Transverse colon (tissue), 4 donors: ENCODE measurements at regions not wholly inside any gene's neighbourhood (a gene's known extent, or its start where the extent isn't known, plus 50 kb on each side); places are given as distances from the start of the nearest gene placed in this dataset.
A peak's percentile ranks its signal among the peaks of the same experiment; 100 is the strongest.

ENCODE experiments used
- DNase-seq: peaks from one replicate; pipeline ENCODE4 v3.0.0-alpha.2; 2019
- H3K27ac ChIP-seq, 4 donors: fragments of 200-600 bp; sonication (generic); 2 replicates each; pipeline ENCODE4 v1.5.1; 2016 to 2018; ENCODE audit warnings: inconsistent platforms in 4 of 4
- H3K27me3 ChIP-seq: fragments of 200-600 bp; sonication (generic); 2 replicates; pipeline ENCODE4 v1.5.1; 2017; ENCODE audit warnings: inconsistent platforms
- H3K36me3 ChIP-seq, 4 donors: fragments of 200-600 bp; sonication (generic); 2 replicates each; pipeline ENCODE4 v1.5.1; 2017 to 2019; ENCODE audit warnings: inconsistent platforms in 4 of 4
- H3K4me1 ChIP-seq, 4 donors: fragments of 200-600 bp; sonication (generic); 2 replicates each; pipeline ENCODE4 v1.5.1; 2017 to 2020; ENCODE audit warnings: inconsistent platforms in 4 of 4
- H3K4me3 ChIP-seq, 4 donors: fragments of 200-600 bp; sonication (generic); 1 replicate in 1 of 4; 2 replicates in 3 of 4; pipeline versions ENCODE4 v1.5.1 to v1.6.1; 2017 to 2019; ENCODE audit warnings: inconsistent platforms in 4 of 4
- H3K9me3 ChIP-seq, 2 donors: fragments of 200-600 bp; sonication (generic); 2 replicates each; pipeline ENCODE4 v1.5.1; 2017 to 2019; ENCODE audit warnings: inconsistent platforms in 2 of 2
- CTCF ChIP-seq, 5 experiments: fragments of 200-600 bp in 3 of 5; fragments of 450-650 bp in 2 of 5; sonication (generic) in 3 of 5; IDR thresholded peaks; 1 replicate in 2 of 5; 2 replicates in 3 of 5; pipeline ENCODE4 v1.5.1; 2016 to 2017; ENCODE audit warnings: antibody characterized with exemption in 5 of 5, inconsistent platforms in 3 of 5, mild to moderate bottlenecking in 2 of 5, moderate library complexity in 1 of 5
- EP300 ChIP-seq: sonication (generic); formaldehyde crosslinking; IDR thresholded peaks from one replicate; pipeline ENCODE4 v1.6.1; 2017; ENCODE audit warnings: antibody characterized with exemption, low read depth
- POLR2A ChIP-seq: fragments of 450-650 bp; IDR thresholded peaks from one replicate; pipeline ENCODE4 v1.6.1; 2016; ENCODE audit warnings: antibody characterized with exemption, mild to moderate bottlenecking, moderate library complexity
- POLR2AphosphoS5 ChIP-seq, 3 donors: sonication (generic); formaldehyde crosslinking; IDR thresholded peaks; one replicate each; pipeline ENCODE4 v1.6.1; 2016; ENCODE audit warnings: antibody characterized with exemption in 3 of 3
- WGBS, 2 donors: methylation state at CpG; one replicate each; pipeline ENCODE4 v1.1.5; 2018; ENCODE audit warnings: low coverage in 1 of 2; 5-methylcytosine and 5-hydroxymethylcytosine counted together
- in situ Hi-C, 4 donors: fragments of 200-750 bp; cut with MboI; loops; one replicate each; pipeline versions ENCODE4 v1.15.0 to v1.15.1; 2017; ENCODE audit warnings: low sequenced_read_pairs in 3 of 4, low pct_ligation_motif_present in 1 of 4, low pct_unique_long_range_greater_than_20kb in 1 of 4
- intact Hi-C: fragments of 100-400 bp; cut with DNase I; formaldehyde crosslinking; loops from one replicate; pipeline ENCODE4 v1.15.1; 2023; ENCODE audit warnings: low total_unique reads

- peaks cover 0 to 3% of the 10 kb centered on the region in 2 donors for H3K9me3 ChIP-seq
- WGBS, 2 donors = 11 to 29% methylated on average over 2 of the region's 2 CpGs
- H3K27me3 ChIP-seq = no peaks in the 10 kb centered on the region
- no peak overlapping the region for H3K4me3 ChIP-seq
- no peaks in the 10 kb centered on the region for H3K4me1 ChIP-seq
- no peak for DNase-seq
- H3K36me3 ChIP-seq = no peaks in the 10 kb centered on the region
- intact Hi-C loops (no loop called here), in situ Hi-C loops (no loop called here)
- no peak overlapping the region for H3K27ac ChIP-seq
- peak in 1 of 5 experiments; percentile 27 for TF ChIP-seq CTCF (IDR thresholded peaks at IDR 0.05)
- TF ChIP-seq POLR2A = no peak
- TF ChIP-seq EP300 = no peak
- no peak for TF ChIP-seq POLR2AphosphoS5 (IDR thresholded peaks at IDR 0.05)
Observed at GRCh38 chr12:60494244-60494643, 898.4 kb downstream of the SLC16A7 start.

- intact Hi-C loops = no loop called here
- H3K36me3 ChIP-seq = no peaks in the 10 kb centered on the region
- H3K4me3 ChIP-seq = no peak overlapping the region
- H3K27ac ChIP-seq = no peak overlapping the region
- TF ChIP-seq POLR2A (no peak), EP300 (no peak), CTCF (IDR thresholded peaks at IDR 0.05) (no peak), POLR2AphosphoS5 (IDR thresholded peaks at IDR 0.05) (no peak)
- H3K9me3 ChIP-seq = no peaks in the 10 kb centered on the region
- WGBS, 2 donors = 4 to 8% methylated on average over 1 of the region's 1 CpG
- H3K4me1 ChIP-seq = no peaks in the 10 kb centered on the region
- no peaks in the 10 kb centered on the region for H3K27me3 ChIP-seq
- in situ Hi-C loops = no loop called here
- no peak for DNase-seq
Observed at GRCh38 chr12:60498656-60499055, 902.8 kb downstream of the SLC16A7 start.

- no peak for DNase-seq
- H3K27ac ChIP-seq = no peak overlapping the region
- H3K36me3 ChIP-seq = no peaks in the 10 kb centered on the region
- intact Hi-C loops = no loop called here
- TF ChIP-seq POLR2AphosphoS5 (IDR thresholded peaks at IDR 0.05) (no peak), POLR2A (no peak), CTCF (IDR thresholded peaks at IDR 0.05) (no peak), EP300 (no peak)
- H3K9me3 ChIP-seq = no peaks in the 10 kb centered on the region
- WGBS, 2 donors = 76 to 82% methylated on average over 2 of the region's 2 CpGs
- in situ Hi-C loops = no loop called here
- no peaks in the 10 kb centered on the region for H3K27me3 ChIP-seq
- no peak overlapping the region for H3K4me3 ChIP-seq
- H3K4me1 ChIP-seq = no peaks in the 10 kb centered on the region
Observed at GRCh38 chr12:60501124-60501729, 905.4 kb downstream of the SLC16A7 start.

GRCh38 chr12:60522684-60523400, 927.0 kb downstream of the SLC16A7 start:
- no peak for DNase-seq
- in situ Hi-C loops (no loop called here), intact Hi-C loops (no loop called here)
- H3K27me3 ChIP-seq = no peaks in the 10 kb centered on the region
- TF ChIP-seq POLR2A (no peak), CTCF (IDR thresholded peaks at IDR 0.05) (no peak), POLR2AphosphoS5 (IDR thresholded peaks at IDR 0.05) (no peak), EP300 (no peak)
- H3K36me3 ChIP-seq = no peaks in the 10 kb centered on the region
- 63 to 70% methylated on average over 5 of the region's 5 CpGs for WGBS, 2 donors
- H3K9me3 ChIP-seq = peaks cover 0 to 5% of the 10 kb centered on the region in 2 donors
- no peak overlapping the region for H3K4me3 ChIP-seq
- no peak overlapping the region for H3K27ac ChIP-seq
- H3K4me1 ChIP-seq = no peaks in the 10 kb centered on the region
